NCI-H2196 treated with DMSO at 0.1 percent for 48 hours (cell line): ENCODE measurements at regions not wholly inside any gene's neighbourhood (a gene's known extent, or its start where the extent isn't known, plus 50 kb on each side); places are given as distances from the start of the nearest gene placed in this dataset.
"Not testable (repeated sequence)": the region's sequence is repeated elsewhere in the genome, so short reads cannot be mapped to it uniquely, and the experiment has no call there.

Experiments used
- DNase-seq: peaks from one replicate; lab custom pipeline; 2025; ENCODE audit not compliant: unreplicated experiment; lab: John Stamatoyannopoulos, UW

- DNase-seq: no peak
These were observed 528.1 kb downstream of the KIF20B start for GRCh38 chr10:90229486-90229885.

DNA sequence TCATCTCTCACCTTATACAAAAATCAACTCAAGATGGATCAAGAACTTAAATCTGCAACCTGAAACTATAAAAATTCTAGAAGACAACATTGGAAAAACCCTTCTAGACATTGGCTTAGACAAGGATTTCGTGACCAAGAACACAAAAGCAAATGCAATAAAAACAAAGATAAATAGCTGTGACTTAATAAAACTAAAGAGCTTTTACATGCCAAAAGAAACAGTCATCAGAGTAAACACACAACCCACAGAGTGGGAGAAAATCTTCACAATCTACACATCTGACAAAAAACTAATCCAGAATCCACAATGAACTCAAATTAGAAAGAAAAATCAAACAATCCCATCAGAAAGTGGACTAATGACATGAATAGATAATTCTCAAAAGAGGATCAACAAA is 532.4 kb downstream of the KIF20B start:
- DNase-seq: not testable (repeated sequence)

DNA sequence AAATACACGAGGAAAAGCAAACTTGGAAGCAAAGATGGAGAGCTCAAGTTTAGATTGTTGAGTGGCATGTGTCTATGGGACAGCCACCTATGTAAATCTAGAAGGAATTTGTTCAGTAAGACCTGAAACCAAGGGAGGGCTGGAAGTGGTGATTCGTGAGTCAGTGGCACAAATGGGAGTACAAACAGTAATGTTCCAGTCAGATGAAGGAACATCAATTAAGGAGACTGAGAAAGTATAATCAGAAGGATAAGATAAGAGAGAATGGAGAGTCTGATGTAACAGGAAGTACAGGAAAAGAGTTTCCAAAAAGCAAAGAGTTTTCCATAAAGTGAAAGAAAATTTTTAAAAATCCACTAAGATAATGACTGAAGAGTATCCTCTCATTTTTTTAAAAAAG is 544.2 kb downstream of the KIF20B start:
- DNase-seq: no peak

- DNase-seq: not testable (repeated sequence)
These were observed 549.4 kb downstream of the KIF20B start for GRCh38 chr10:90250784-90251183.

- no peak for DNase-seq
These were observed 568.3 kb downstream of the KIF20B start for GRCh38 chr10:90269699-90270098.

DNA sequence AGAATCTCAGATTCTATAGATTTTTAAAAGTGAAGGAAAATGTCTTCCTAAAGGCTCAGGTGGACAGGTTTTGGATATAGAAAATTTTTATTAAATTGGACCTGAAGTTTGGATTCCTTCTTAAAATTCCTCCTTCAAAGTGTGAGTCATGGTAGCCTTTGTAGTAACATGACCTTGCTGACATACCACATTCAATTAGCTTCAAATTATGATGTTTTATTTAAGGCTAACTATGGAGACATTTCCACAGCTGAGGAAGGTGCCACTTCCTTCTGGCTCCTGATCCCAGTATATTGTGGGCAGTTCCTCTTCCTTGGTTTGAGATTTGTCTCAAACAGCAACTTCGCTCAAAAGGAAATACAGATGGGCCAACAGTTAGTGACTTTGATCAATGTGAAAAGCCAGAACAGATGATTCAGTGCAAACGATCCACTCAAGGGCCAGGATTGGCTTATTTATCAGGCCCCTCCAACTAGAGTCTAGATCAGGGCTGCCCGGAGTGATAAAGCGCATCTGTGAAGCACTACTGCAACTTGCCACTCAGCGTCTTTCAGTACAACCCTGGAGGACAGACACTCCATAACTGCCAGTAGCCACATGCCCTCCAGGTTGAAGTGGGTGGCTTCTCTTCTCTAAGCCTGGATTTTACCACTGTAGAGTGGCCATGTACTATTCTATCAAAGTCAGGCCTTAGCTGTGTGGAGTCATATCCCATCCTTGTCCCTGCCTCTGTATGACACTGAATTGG is 573.5 kb downstream of the KIF20B start:
- DNase-seq: no peak

DNA sequence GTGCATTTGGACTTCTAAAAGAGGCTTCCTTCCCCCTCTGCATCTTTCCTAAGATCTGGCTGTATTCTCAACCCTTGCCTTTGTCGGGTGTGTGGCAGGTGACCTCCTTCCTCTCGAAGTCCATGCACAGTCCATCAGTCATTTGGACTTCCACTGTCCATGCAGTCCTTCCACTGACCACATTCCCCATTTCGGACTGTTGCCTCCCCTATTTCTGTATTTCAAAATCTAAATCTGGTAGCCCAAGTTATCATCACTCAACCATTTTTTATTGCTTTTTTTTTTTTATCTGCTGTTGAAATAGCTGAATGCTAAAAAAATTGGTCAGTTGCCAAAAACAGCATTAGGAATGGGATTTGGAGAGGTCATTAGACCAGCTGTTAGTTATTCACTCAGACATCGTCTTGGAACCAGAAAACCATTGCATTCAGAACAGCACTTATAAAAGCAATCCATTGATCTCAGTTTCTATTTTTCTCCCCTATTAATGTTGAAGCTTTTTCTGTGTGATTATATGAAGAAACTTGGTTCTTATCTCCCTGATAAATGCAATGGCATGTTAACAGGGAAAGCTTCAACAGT is 575.6 kb downstream of the KIF20B start:
- no peak for DNase-seq

DNA sequence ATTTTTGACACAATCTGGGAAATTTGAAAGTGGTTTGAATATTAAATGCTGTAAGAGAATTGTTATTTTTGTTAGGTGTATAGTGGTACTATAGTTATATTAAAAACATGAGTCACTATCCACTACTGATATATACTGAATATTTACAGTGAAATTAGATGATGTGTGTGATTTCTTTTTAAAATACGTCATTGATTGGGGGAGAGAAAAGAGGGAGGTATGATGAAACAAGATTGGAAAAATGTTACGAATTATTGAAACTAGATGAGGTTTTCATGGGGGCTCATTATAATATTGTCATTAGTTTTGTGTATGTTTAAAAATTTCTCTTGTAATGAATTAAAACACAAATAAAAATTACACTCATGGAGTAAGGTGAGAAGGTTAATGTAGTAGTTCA is 571.4 kb downstream of the HTR7 start:
- no peak for DNase-seq

GRCh38 chr10:90286941-90287340 is 570.9 kb downstream of the HTR7 start:
- no peak for DNase-seq

DNA sequence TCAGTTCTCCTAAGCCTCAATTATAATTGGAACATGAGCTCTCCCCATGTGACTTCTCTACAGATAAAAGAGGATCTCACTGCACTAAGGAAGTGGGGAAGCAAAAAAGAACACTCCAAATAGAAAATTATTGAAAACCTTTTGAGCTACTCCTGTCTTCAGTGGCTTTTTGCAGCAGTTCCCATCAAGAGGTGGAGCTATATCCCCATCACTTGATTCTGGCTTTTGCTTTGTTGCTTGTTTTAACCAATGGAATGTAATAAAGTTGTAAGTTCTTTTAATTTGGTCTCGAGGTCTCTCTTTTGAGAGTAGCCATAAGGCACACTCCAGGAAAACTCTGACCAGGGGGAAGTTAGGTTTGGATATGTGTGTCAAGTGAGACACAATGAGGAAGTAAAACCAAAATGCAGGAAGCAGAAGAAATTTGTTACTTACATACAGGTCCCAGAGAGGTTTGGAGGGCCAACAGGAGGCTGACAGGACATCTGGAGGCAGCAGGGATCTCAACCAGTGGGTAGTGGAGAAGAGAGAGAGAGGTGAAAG is 569.4 kb downstream of the HTR7 start:
- DNase-seq: no peak

GRCh38 chr10:90289037-90289436 is 568.8 kb downstream of the HTR7 start:
- no peak for DNase-seq

- no peak for DNase-seq
These were observed 564.2 kb downstream of the HTR7 start for GRCh38 chr10:90293616-90294015.

- not testable (repeated sequence) for DNase-seq
These were observed 562.9 kb downstream of the HTR7 start for GRCh38 chr10:90294821-90295540.

DNA sequence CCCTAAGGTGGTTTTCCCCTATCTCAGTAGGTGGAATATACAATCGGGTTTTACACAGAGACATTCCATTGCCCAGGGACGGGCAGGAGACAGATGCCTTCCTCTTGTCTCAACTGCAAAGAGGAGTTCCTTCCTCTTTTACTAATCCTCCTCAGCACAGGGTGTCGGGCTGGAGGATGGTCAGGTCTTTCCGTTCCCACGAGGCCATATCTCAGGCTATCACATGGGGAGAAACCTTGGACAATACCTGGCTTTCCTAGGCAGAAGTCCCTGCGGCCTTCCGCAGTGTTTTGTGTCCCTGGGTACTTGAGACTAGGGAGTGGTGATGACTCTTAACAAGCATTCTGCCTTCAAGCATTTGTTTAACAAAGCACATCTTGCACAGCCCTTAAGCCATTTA is 555.8 kb downstream of the HTR7 start:
- not testable (repeated sequence) for DNase-seq

DNA sequence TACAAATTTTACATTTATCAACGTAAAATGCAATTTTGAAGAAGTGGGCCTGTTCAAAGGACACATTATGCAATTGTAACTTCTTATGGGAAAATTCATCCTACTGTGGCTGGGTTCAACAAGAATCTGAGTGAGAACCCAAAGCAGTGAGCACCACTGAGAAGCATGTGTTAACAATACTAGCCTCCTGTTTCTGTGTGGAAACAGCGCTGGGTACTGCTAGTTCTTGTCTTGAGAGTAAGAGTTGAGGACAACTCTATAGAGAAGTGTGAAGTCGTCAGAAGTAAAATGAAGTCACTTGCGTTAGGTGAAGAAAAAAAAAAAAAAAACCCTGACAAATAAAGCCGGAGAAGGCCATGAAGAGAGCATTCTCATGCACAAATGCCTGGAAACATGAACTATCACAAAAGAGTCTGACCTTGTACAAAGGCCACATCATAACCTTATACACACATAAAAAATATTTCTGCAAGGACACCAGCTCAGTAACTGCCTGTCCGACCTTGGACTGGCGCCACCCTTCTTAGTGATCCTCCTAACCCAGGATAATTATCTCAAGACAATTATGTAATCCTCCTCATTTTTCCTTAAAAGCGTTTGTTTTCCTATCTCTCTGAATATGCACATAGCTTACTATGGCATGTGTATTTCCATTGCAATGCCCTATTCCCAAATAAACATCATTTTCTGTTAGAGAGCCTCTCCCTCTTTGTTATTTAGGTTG is 554.9 kb downstream of the HTR7 start:
- no peak for DNase-seq

GRCh38 chr10:90304533-90304932 is 553.3 kb downstream of the HTR7 start:
- DNase-seq: no peak

DNA sequence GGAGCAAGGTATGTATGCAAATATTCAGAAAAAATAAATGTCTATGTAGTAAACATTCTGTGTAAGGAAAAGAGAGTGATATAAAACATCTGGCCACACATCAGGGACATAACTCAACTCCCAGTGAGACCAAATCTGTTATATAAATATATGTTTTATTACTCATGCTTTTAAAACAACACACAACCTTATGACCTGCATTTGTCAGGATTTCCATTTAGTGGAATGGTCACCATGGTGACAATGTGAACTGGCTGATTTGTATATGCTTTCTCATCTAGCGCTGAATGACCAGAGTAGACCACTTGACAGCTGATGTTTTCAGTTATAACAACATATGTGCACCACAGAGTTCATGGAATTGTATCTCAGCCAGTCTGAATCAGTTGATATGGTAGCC is 551.7 kb downstream of the HTR7 start:
- DNase-seq: no peak

- DNase-seq: no peak
These were observed 549.6 kb downstream of the HTR7 start for GRCh38 chr10:90308223-90308622.

- no peak for DNase-seq
These were observed 544.1 kb downstream of the HTR7 start for GRCh38 chr10:90313576-90314325.

- no peak for DNase-seq
These were observed 543.1 kb downstream of the HTR7 start for GRCh38 chr10:90314718-90315117.

- DNase-seq: no peak
These were observed 540.7 kb downstream of the HTR7 start for GRCh38 chr10:90317172-90317571.
